Stimulated activated naive CD8-positive, alpha-beta T cell treated with anti-CD3 and anti-CD28 coated beads, Interleukin-15, Interleukin-2, amounts not matched to agents 100 U/mL and 50 U/mL, for 24 hours (primary cell): ENCODE measurements at regions not wholly inside any gene's neighbourhood (a gene's known extent, or its start where the extent isn't known, plus 50 kb on each side); places are given as distances from the start of the nearest gene placed in this dataset.
A peak's percentile ranks its signal among the peaks of the same experiment; 100 is the strongest.

Experiments used
- ATAC-seq: fragments of 150-1000 bp; cut with Tn5 transposase; one replicate; pipeline ENCODE4 v1.10.0; 2021
- DNase-seq: peaks from one replicate; pipeline ENCODE4 v3.0.0; 2021

- DNase-seq, result no peak
- no peak for ATAC-seq
Measured at GRCh38 chr1:87165177-87165576, 163.5 kb upstream of the LMO4 start.

- DNase-seq (no peak), ATAC-seq (no peak)
Measured at GRCh38 chr1:87167157-87167789, 161.4 kb upstream of the LMO4 start.

- ATAC-seq (no peak), DNase-seq (no peak)
Measured at GRCh38 chr1:87167848-87168525, 160.7 kb upstream of the LMO4 start.

- ATAC-seq, result no peak
- no peak for DNase-seq
Measured at GRCh38 chr1:87169263-87169910, 159.3 kb upstream of the LMO4 start.

GRCh38 chr1:87170157-87170556 is 158.5 kb upstream of the LMO4 start:
- no peak for ATAC-seq

GRCh38 chr1:87170931-87171598 is 157.6 kb upstream of the LMO4 start:
- ATAC-seq (no peak), DNase-seq (no peak)

More at GRCh38 chr1:87170157-87170556, 158.5 kb upstream of the LMO4 start:
- no peak for DNase-seq

GRCh38 chr1:87173231-87173630 is 155.4 kb upstream of the LMO4 start:
- ATAC-seq, result no peak
- DNase-seq, result no peak

GRCh38 chr1:87174724-87175245 is 153.9 kb upstream of the LMO4 start:
- no peak for ATAC-seq
- DNase-seq, result no peak

GRCh38 chr1:87176087-87176486 is 152.6 kb upstream of the LMO4 start:
- no peak for ATAC-seq
- DNase-seq, result no peak

GRCh38 chr1:87176514-87176913 is 152.2 kb upstream of the LMO4 start:
- ATAC-seq, result no peak
- no peak for DNase-seq

- no peak for ATAC-seq
Measured at GRCh38 chr1:87178441-87178840, 150.2 kb upstream of the LMO4 start.

GRCh38 chr1:87179076-87179810 is 149.4 kb upstream of the LMO4 start:
- no peak for DNase-seq
- ATAC-seq, result peak; percentile 28

More at GRCh38 chr1:87178441-87178840, 150.2 kb upstream of the LMO4 start:
- no peak for DNase-seq

- ATAC-seq (no peak), DNase-seq (no peak)
Measured at GRCh38 chr1:87179851-87180519, 148.7 kb upstream of the LMO4 start.

GRCh38 chr1:87180682-87181081 is 148.0 kb upstream of the LMO4 start:
- ATAC-seq, result no peak
- DNase-seq, result no peak

GRCh38 chr1:87182611-87183010 is 146.1 kb upstream of the LMO4 start:
- DNase-seq, result no peak
- ATAC-seq, result no peak

- no peak for DNase-seq
Measured at GRCh38 chr1:87185077-87185476, 143.6 kb upstream of the LMO4 start.

GRCh38 chr1:87186346-87186745 is 142.3 kb upstream of the LMO4 start:
- DNase-seq, result no peak
- no peak for ATAC-seq

More at GRCh38 chr1:87185077-87185476, 143.6 kb upstream of the LMO4 start:
- no peak for ATAC-seq

GRCh38 chr1:87188640-87189039 is 140.0 kb upstream of the LMO4 start:
- ATAC-seq, result no peak
- no peak for DNase-seq

GRCh38 chr1:87190402-87190801 is 138.3 kb upstream of the LMO4 start:
- no peak for ATAC-seq
- no peak for DNase-seq

- ATAC-seq (no peak), DNase-seq (no peak)
Measured at GRCh38 chr1:87191646-87192045, 137.0 kb upstream of the LMO4 start.

GRCh38 chr1:87194271-87194774 is 134.4 kb upstream of the LMO4 start:
- DNase-seq (no peak), ATAC-seq (no peak)
